Inflammatory macrophage treated with lipopolysaccharide for 1 hour (primary cell): ENCODE measurements at regions not wholly inside any gene's neighbourhood (a gene's known extent, or its start where the extent isn't known, plus 50 kb on each side); places are given as distances from the start of the nearest gene placed in this dataset.

Source experiments
- DNase-seq, 2 donors: peaks; one replicate each; pipeline ENCODE4 v3.0.0-alpha.2; 2020 to 2022

- no peak for DNase-seq
Measured at GRCh38 chr5:125348936-125349831, 602.7 kb upstream of the ZNF608 start.

GRCh38 chr5:125357660-125358059 is 611.2 kb upstream of the ZNF608 start:
- peak in 1 of 2 donors; percentile 18 for DNase-seq

GRCh38 chr5:125365747-125366146 is 619.3 kb upstream of the ZNF608 start:
- no peak for DNase-seq

- DNase-seq = no peak
Measured at GRCh38 chr5:125367702-125368101, 621.3 kb upstream of the ZNF608 start.

- DNase-seq = no peak
Measured at GRCh38 chr5:125370461-125371205, 624.2 kb upstream of the ZNF608 start.

GRCh38 chr5:125372694-125373631 is 626.5 kb upstream of the ZNF608 start:
- no peak for DNase-seq

- DNase-seq = no peak
Measured at GRCh38 chr5:125375143-125375542, 628.7 kb upstream of the ZNF608 start.

GRCh38 chr5:125376059-125376641 is 629.7 kb upstream of the ZNF608 start:
- no peak for DNase-seq

GRCh38 chr5:125377141-125377540 is 630.7 kb upstream of the ZNF608 start:
- DNase-seq = no peak

GRCh38 chr5:125381290-125381689 is 634.9 kb upstream of the ZNF608 start:
- DNase-seq = no peak

GRCh38 chr5:125384071-125384470 is 637.6 kb upstream of the ZNF608 start:
- no peak for DNase-seq

- DNase-seq = no peak
Measured at GRCh38 chr5:125390326-125390725, 643.9 kb upstream of the ZNF608 start.

- DNase-seq = no peak
Measured at GRCh38 chr5:125393221-125393815, 646.9 kb upstream of the ZNF608 start.

GRCh38 chr5:125394661-125395280 is 648.3 kb upstream of the ZNF608 start:
- DNase-seq = no peak

GRCh38 chr5:125396462-125396861 is 650.0 kb upstream of the ZNF608 start:
- no peak for DNase-seq

- no peak for DNase-seq
Measured at GRCh38 chr5:125398466-125398865, 652.0 kb upstream of the ZNF608 start.

- DNase-seq = no peak
Measured at GRCh38 chr5:125399885-125400284, 653.4 kb upstream of the ZNF608 start.

GRCh38 chr5:125401724-125402622 is 655.5 kb upstream of the ZNF608 start:
- no peak for DNase-seq

GRCh38 chr5:125402787-125403186 is 656.3 kb upstream of the ZNF608 start:
- no peak for DNase-seq

GRCh38 chr5:125404056-125404455 is 657.6 kb upstream of the ZNF608 start:
- DNase-seq = no peak
